ENCODE measurements at regions not wholly inside any gene's neighbourhood (a gene's known extent, or its start where the extent isn't known, plus 50 kb on each side); places are given as distances from the start of the nearest gene placed in this dataset.
A peak's percentile ranks its signal among the peaks of the same experiment; 100 is the strongest.
"Not testable (repeated sequence)": the region's sequence is repeated elsewhere in the genome, so short reads cannot be mapped to it uniquely, and the experiment has no call there.

GRCh38 chr14:99995700-99996356, 69.4 kb upstream of the EVL start:
- TF ChIP-seq CTCF (IDR thresholded peaks at IDR 0.05; ENCODE audit: insufficient read depth, missing control alignments): no peak
- DNase-seq (ENCODE audit: insufficient read length, low spot score): no peak
- peak; percentile 61 for FAIRE-seq

GRCh38 chr14:99996951-99997571, 68.2 kb upstream of the EVL start:
- no peak for FAIRE-seq
- no peak for TF ChIP-seq CTCF (IDR thresholded peaks at IDR 0.05; ENCODE audit: insufficient read depth, missing control alignments)
- no peak for DNase-seq (ENCODE audit: insufficient read length, low spot score)

GRCh38 chr14:100000398-100000797, 64.8 kb upstream of the EVL start:
- DNase-seq (ENCODE audit: insufficient read length, low spot score); FAIRE-seq: not testable (repeated sequence)

GRCh38 chr14:100004392-100004791, 60.8 kb upstream of the EVL start:
- no peak for DNase-seq (ENCODE audit: insufficient read length, low spot score)
- no peak for FAIRE-seq
- no peak for TF ChIP-seq CTCF (IDR thresholded peaks at IDR 0.05; ENCODE audit: insufficient read depth, missing control alignments)

- TF ChIP-seq CTCF (IDR thresholded peaks at IDR 0.05; ENCODE audit: insufficient read depth, missing control alignments): no peak
- FAIRE-seq: no peak
- DNase-seq (ENCODE audit: insufficient read length, low spot score): no peak
Observed at GRCh38 chr14:100007254-100007653, 58.0 kb upstream of the EVL start.

DNA sequence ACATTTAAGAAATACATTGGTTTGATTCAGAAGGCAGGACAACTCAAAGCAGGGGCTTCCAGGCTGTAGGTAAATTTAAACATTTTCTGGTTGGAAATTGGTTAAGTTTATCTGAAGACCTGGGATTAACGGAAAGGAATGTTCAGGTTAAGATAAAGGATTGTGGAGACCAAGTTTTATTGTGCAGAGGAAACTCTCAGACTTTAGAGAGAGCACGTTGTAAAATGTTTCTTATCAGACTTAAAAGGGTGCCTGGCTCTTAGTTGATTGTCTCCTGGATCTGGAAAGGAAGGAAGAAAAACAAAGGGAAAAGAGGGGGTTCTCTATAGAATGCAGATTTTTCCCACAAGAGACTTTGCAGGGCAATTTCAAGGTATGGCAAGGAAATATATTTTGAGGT, 55.4 kb upstream of the EVL start:
- not testable (repeated sequence) for FAIRE-seq; DNase-seq (ENCODE audit: insufficient read length, low spot score)

GRCh38 chr14:100010679-100011078, 54.5 kb upstream of the EVL start:
- no peak for DNase-seq (ENCODE audit: insufficient read length, low spot score)
- FAIRE-seq: no peak
- TF ChIP-seq CTCF (IDR thresholded peaks at IDR 0.05; ENCODE audit: insufficient read depth, missing control alignments): no peak

GRCh38 chr14:100011628-100012325, 53.4 kb upstream of the EVL start:
- DNase-seq (ENCODE audit: insufficient read length, low spot score) (no peak), FAIRE-seq (no peak)
- no peak for TF ChIP-seq CTCF (IDR thresholded peaks at IDR 0.05; ENCODE audit: insufficient read depth, missing control alignments)

Measured in D721Med (cell line).